HCT116 (cell line): ENCODE measurements at regions not wholly inside any gene's neighbourhood (a gene's known extent, or its start where the extent isn't known, plus 50 kb on each side); places are given as distances from the start of the nearest gene placed in this dataset.

ENCODE experiments used
- CEBPB ChIP-seq: IDR thresholded peaks from 2 replicates; pipeline ENCODE4 v1.6.1; 2012; ENCODE audit warnings: low read depth
- EZH2 ChIP-seq: fragments of 200-600 bp; sonication (generic); IDR thresholded peaks from 2 replicates; pipeline ENCODE4 v1.6.1; 2017; ENCODE audit warnings: antibody characterized with exemption, mixed run types
- EZH2phosphoT487 ChIP-seq: fragments of 200-600 bp; IDR thresholded peaks from 2 replicates; pipeline ENCODE4 v1.6.1; 2018; ENCODE audit warnings: antibody characterized with exemption, borderline replicate concordance
- POLR2A ChIP-seq: IDR thresholded peaks from 2 replicates; pipeline ENCODE4 v1.7.0; 2011; ENCODE audit warnings: borderline replicate concordance; ENCODE audit not compliant: insufficient read depth, insufficient read length; ENCODE audit errors: extremely low read depth
- POLR2AphosphoS5 ChIP-seq: IDR thresholded peaks from 2 replicates; pipeline ENCODE4 v1.6.1; 2011; ENCODE audit warnings: mild to moderate bottlenecking, low read depth, low read length, moderate library complexity
- RAD21 ChIP-seq: IDR thresholded peaks from 2 replicates; pipeline ENCODE4 v1.6.1; 2012; ENCODE audit warnings: low read depth, mild to moderate bottlenecking
- REST ChIP-seq: IDR thresholded peaks from 2 replicates; pipeline ENCODE4 v1.6.1; 2012; ENCODE audit warnings: low read depth
- SIN3A ChIP-seq: IDR thresholded peaks from 2 replicates; pipeline ENCODE4 v1.6.1; 2012; ENCODE audit warnings: low read depth
- SP1 ChIP-seq: IDR thresholded peaks from 2 replicates; pipeline ENCODE4 v1.6.1; 2012; ENCODE audit warnings: low read depth
- TCF7L2 ChIP-seq: IDR thresholded peaks from 2 replicates; pipeline ENCODE4 v1.7.0; 2011; ENCODE audit warnings: borderline replicate concordance, inconsistent platforms; ENCODE audit not compliant: insufficient read depth, insufficient read length; ENCODE audit errors: extremely low read depth
- ZFX ChIP-seq: fragments of 450-650 bp; IDR thresholded peaks from 2 replicates; pipeline ENCODE4 v1.6.1; 2017
- ZNF274 ChIP-seq: fragments of 200-500 bp; sonication (Bioruptor generic); IDR thresholded peaks from 2 replicates; pipeline ENCODE4 v1.6.1; 2014; ENCODE audit warnings: mild to moderate bottlenecking, low read depth, low read length, inconsistent platforms
- TF ChIP-seq, protein P1 (sequence below), 3 experiments: fragments of 200-600 bp in 1 of 3; sonication (generic) in 1 of 3; IDR thresholded peaks in 2 of 3; conservative IDR thresholded peaks in 1 of 3; 2 replicates each; pipeline ENCODE4 v1.5.1; 2012 to 2017; ENCODE audit warnings: low read depth in 2 of 3, low read length in 2 of 3, antibody characterized with exemption in 1 of 3, borderline replicate concordance in 1 of 3, control low read depth in 1 of 3, mild to moderate bottlenecking in 1 of 3, mixed read lengths in 1 of 3, mixed run types in 1 of 3, moderate library complexity in 1 of 3; ENCODE audit not compliant: insufficient read depth in 1 of 3
- TF ChIP-seq, protein P2 (sequence below): IDR thresholded peaks from 2 replicates; pipeline ENCODE4 v1.6.1; 2012

DNA sequence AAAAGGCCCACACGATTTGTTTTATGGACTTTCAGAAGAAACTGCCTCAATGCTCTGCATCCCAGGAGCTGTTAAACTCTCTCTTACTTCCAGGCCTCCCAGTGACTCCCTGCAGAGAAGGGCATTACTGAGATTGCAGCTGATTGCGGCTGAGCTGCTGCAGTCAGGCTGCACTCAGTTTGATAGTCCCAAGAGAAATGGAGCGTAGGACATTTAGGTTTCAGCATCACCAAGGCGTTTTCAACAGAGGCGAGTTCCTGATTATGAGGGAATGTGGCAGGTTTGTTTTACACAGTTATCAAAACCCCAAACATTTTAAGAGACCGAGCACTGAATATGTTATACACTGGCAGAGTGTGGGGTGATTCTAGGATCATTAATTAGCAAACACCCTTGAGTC is 145.6 kb downstream of the TBX18 start:
- TF ChIP-seq POLR2A (no peak), EZH2 (no peak), RAD21 (no peak), SP1 (no peak), POLR2AphosphoS5 (no peak), ZFX (no peak), ZNF274 (no peak), REST (no peak), EZH2phosphoT487 (no peak), TCF7L2 (no peak), SIN3A (no peak), CEBPB (no peak)
- TF ChIP-seq, protein P1, sequence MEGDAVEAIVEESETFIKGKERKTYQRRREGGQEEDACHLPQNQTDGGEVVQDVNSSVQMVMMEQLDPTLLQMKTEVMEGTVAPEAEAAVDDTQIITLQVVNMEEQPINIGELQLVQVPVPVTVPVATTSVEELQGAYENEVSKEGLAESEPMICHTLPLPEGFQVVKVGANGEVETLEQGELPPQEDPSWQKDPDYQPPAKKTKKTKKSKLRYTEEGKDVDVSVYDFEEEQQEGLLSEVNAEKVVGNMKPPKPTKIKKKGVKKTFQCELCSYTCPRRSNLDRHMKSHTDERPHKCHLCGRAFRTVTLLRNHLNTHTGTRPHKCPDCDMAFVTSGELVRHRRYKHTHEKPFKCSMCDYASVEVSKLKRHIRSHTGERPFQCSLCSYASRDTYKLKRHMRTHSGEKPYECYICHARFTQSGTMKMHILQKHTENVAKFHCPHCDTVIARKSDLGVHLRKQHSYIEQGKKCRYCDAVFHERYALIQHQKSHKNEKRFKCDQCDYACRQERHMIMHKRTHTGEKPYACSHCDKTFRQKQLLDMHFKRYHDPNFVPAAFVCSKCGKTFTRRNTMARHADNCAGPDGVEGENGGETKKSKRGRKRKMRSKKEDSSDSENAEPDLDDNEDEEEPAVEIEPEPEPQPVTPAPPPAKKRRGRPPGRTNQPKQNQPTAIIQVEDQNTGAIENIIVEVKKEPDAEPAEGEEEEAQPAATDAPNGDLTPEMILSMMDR (IDR thresholded peaks at IDR 0.05 in 2 of 3, conservative IDR thresholded peaks at IDR 0.05 in 1 of 3; ENCODE audit: borderline replicate concordance in 1 of 3, insufficient read depth in 1 of 3, low read depth in 2 of 3, low read length in 2 of 3), result no peak
- TF ChIP-seq, protein P2, sequence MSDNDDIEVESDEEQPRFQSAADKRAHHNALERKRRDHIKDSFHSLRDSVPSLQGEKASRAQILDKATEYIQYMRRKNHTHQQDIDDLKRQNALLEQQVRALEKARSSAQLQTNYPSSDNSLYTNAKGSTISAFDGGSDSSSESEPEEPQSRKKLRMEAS, result no peak
